ENCODE measurements at regions not wholly inside any gene's neighbourhood (a gene's known extent, or its start where the extent isn't known, plus 50 kb on each side); places are given as distances from the start of the nearest gene placed in this dataset.

DNA sequence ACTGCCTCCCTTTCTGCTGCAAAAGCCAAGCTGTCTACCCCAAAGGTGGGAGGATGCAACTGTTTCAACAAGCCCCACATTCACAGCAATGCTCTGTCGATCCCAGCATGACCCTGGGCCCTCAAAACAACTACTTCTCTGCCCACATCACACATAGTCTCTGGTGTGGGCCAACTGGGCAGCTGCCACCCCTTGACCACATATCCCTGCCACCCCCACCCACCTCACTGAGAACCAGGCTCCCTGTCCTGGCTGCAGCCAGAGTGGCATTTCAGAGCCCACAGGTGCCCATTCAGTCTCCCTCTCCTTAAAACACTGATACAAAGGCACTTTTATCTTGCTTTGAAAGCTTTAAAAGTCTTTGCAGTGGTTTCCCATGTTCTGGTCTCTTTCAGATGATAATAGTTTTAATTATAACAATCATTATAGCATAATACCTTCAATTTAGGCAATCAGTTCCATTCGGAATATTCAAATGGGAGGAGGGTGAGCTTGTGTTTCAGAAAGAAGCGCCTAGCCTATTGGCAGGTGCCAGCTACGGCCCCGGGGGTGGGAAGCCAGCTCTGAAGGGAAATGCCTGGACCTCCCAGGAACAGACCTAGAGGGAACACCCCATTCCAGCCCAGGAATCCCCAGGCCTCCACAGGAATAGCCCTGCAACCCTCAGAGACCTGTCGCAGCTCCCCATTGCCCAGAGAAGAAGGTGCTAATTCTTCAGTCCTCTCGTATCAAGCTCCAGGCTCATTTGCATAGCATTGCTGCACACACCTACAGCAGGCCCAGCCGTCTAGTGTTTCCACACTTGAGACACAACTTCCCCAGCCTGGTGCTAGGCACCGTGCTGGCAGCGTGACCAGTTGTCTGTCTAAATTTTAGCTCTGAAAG is 90.8 kb downstream of the C5orf15 start:
- DNase-seq, result no peak
- peaks cover 36% of the 10 kb centered on the region for H3K4me1 Mint-ChIP-seq (ENCODE audit: low read depth)
- peaks cover 2% of the 10 kb centered on the region for H3K36me3 Mint-ChIP-seq
- H3K9me3 Mint-ChIP-seq, result peaks cover 8% of the 10 kb centered on the region
- POLR2A ChIA-PET, result no interaction called here
- H3K27me3 Mint-ChIP-seq, result peaks cover 2% of the 10 kb centered on the region
- H3K27ac Mint-ChIP-seq, result no peak overlapping the region
- H3K4me3 Mint-ChIP-seq, result no peak overlapping the region
- intact Hi-C loops (cut with micrococcal nuclease), result no loop called here
- CTCF ChIA-PET, result interaction anchor here (1.0 to 3.3 kb wide), 2 partner anchors 8 to 53 kb away, joined by 3 to 18 read pairs; no protein-coding TSS in a partner anchor

GRCh38 chr5:133876266-133876665 is 92.2 kb downstream of the C5orf15 start:
- Mint-ChIP-seq H3K9me3 (peaks cover 8% of the 10 kb centered on the region), H3K27ac (no peak overlapping the region), H3K4me1 (ENCODE audit: low read depth) (peaks cover 38% of the 10 kb centered on the region), H3K36me3 (peaks cover 2% of the 10 kb centered on the region), H3K4me3 (no peak overlapping the region), H3K27me3 (peaks cover 1% of the 10 kb centered on the region)
- ChIA-PET CTCF (no interaction called here), POLR2A (no interaction called here)
- DNase-seq, result no peak
- intact Hi-C loops (cut with micrococcal nuclease), result no loop called here

DNA sequence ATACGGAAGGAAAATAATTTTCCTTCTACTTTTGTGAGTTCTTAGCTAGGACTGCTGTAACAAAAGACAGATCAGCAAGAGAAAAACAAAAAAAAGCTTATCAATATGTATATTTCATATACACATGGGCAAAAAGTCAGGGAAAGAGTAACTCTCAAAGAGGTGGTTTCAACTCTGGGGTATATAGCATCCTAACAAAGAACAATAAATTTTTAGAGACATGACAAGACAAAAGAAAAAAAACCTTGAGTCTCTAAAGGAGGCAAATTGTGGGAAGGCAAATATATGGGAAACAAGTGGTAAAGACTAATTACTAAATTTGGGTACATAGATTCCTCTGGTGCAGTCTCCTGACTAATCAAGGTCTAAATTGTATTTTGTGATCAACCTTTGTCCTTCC is 93.2 kb downstream of the C5orf15 start:
- CTCF ChIA-PET, result no interaction called here
- Mint-ChIP-seq H3K9me3 (peaks cover 8% of the 10 kb centered on the region), H3K27me3 (peaks cover 2% of the 10 kb centered on the region), H3K27ac (peak overlapping the region; percentile 26), H3K4me1 (ENCODE audit: low read depth) (peaks cover 38% of the 10 kb centered on the region), H3K4me3 (no peak overlapping the region), H3K36me3 (peaks cover 2% of the 10 kb centered on the region)
- DNase-seq, result no peak
- POLR2A ChIA-PET, result interaction anchor here (1.1 kb wide), 1 partner anchor 348 kb away, joined by 3 read pairs; no protein-coding TSS in a partner anchor
- intact Hi-C loops (cut with micrococcal nuclease), result loop anchor here (2.0 kb wide), 1 partner anchor 64 kb away; no protein-coding TSS in a partner anchor

- intact Hi-C loops (cut with micrococcal nuclease), result loop anchor here (5.0 kb wide), 2 partner anchors 176 to 761 kb away; no protein-coding TSS in a partner anchor
- POLR2A ChIA-PET, result no interaction called here
- peaks cover 6% of the 10 kb centered on the region for H3K27me3 Mint-ChIP-seq
- H3K27ac Mint-ChIP-seq, result peak overlapping the region; percentile 77
- peak; percentile 27 for DNase-seq
- H3K36me3 Mint-ChIP-seq, result peaks cover 2% of the 10 kb centered on the region
- no peak overlapping the region for H3K4me3 Mint-ChIP-seq
- H3K4me1 Mint-ChIP-seq (ENCODE audit: low read depth), result peaks cover 42% of the 10 kb centered on the region
- H3K9me3 Mint-ChIP-seq, result peaks cover 8% of the 10 kb centered on the region
- CTCF ChIA-PET, result interaction anchor here (1.3 kb wide), 1 partner anchor 71 kb away, joined by 4 read pairs; no protein-coding TSS in a partner anchor
These were observed 95.0 kb downstream of the C5orf15 start for GRCh38 chr5:133873449-133873848.

DNA sequence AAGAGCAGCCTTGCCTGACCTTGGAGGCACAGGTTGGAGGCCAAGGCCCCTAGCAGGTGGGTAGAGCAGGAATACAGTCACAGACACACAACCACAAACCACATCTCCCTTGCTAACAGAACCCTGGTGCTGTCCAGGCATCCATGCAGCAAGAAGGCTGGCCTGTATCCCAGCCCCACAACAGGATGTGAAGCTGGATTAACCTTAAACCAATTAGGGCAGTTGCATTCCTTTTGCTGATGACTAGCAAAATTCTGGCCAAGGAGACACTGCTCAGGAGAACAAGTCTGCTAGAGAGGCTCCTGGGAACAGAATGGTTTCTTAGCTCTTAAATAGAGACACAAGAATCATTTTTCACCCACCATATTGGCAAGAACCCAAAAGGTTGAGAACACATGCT is 97.8 kb downstream of the C5orf15 start:
- DNase-seq, result no peak

GRCh38 chr5:133869519-133870335 is 98.7 kb downstream of the C5orf15 start:
- ChIA-PET POLR2A (interaction anchor here (0.7 to 1.1 kb wide), 2 partner anchors 60 to 576 kb away, joined by 3 read pairs; no protein-coding TSS in a partner anchor), CTCF (interaction anchor here (0.9 to 4.7 kb wide), 28 partner anchors 9 to 759 kb away, joined by 3 to 23 read pairs (median 6); no protein-coding TSS in a partner anchor)
- Mint-ChIP-seq H3K4me1 (ENCODE audit: low read depth) (peaks cover 31% of the 10 kb centered on the region), H3K9me3 (no peaks in the 10 kb centered on the region), H3K27me3 (peaks cover 6% of the 10 kb centered on the region), H3K36me3 (no peaks in the 10 kb centered on the region), H3K27ac (no peak overlapping the region), H3K4me3 (no peak overlapping the region)
- intact Hi-C loops (cut with micrococcal nuclease), result loop anchor here (1.0 to 5.0 kb wide), 6 partner anchors 115 to 757 kb away; no protein-coding TSS in a partner anchor
- DNase-seq, result no peak

More for the DNA sequence above, 97.8 kb downstream of the C5orf15 start:
- Mint-ChIP-seq H3K36me3 (peaks cover 2% of the 10 kb centered on the region), H3K27ac (no peak overlapping the region), H3K27me3 (peaks cover 6% of the 10 kb centered on the region), H3K4me3 (no peak overlapping the region), H3K9me3 (peaks cover 6% of the 10 kb centered on the region), H3K4me1 (ENCODE audit: low read depth) (peaks cover 40% of the 10 kb centered on the region)
- ChIA-PET CTCF (interaction anchor here (1.1 to 4.7 kb wide), 13 partner anchors 8 to 760 kb away, joined by 3 to 23 read pairs (median 8); no protein-coding TSS in a partner anchor), POLR2A (no interaction called here)
- intact Hi-C loops (cut with micrococcal nuclease), result loop anchor here (5.0 kb wide), 2 partner anchors 173 to 758 kb away; no protein-coding TSS in a partner anchor

DNA sequence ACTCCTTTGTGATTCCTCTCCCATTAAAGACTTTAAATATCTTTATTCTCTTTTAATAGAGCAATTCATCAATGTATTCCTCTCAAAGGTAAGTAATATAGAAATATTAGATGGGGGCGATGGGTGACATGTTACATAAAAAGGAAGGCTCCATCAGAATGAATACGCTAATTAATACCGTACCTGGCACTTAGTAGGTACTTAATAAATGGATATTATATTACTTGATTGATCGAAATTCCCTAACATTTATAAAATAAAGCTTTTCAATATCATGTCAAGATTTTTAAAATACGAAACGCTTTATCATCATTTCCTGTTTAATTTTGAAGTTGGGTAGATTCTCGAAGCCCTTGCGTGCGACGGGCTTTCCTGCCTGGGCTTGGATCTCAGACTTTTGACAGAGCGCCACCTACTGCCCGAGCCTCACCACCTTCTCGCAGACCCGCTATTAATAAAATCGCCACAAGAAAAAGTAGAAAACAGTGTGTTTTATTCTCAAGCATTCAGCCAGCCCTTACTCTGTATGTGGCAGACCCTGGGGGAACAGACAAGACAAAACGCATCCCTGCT is 99.4 kb downstream of the C5orf15 start:
- Mint-ChIP-seq H3K27ac (no peak overlapping the region), H3K4me3 (no peak overlapping the region)
- intact Hi-C loops (cut with micrococcal nuclease), result loop anchor here (1.0 to 5.0 kb wide), 4 partner anchors 114 to 447 kb away; no protein-coding TSS in a partner anchor

DNA sequence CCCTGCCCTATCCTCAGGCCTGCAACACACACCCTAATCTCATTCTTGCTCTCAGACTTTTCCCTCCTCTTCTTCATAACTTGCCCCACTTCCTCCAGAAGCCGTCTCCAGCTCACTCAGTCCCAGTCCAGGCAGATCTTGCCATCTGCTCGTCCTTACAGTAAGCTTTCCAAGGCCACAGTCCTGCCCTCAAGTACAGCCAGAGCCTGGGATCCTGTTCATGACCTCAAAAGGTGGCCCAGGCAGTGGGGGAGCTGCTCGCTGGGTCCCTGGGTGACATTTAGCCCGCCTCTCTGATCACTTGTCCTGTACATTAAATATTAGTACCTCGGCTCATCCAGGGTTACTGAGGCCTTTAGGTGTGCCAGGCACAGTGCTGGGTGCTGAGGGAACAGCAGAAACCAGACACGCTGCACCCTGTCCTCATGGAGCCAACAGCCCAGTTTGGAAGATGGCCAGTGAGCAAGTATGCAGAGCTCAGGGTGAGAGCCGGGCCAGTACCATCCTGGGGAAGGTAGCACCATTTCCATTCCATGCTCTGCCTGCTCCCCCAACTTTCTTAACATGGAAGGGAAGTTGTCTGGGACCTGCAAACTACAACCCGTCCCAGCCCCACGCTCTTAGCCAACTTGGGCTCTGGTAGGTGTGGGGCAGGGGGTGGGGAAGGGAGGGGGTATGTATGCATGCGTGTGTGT is 100.4 kb downstream of the C5orf15 start:
- intact Hi-C loops (cut with micrococcal nuclease), result loop anchor here (2.0 to 5.0 kb wide), 2 partner anchors 113 to 446 kb away; no protein-coding TSS in a partner anchor
- Mint-ChIP-seq H3K27me3 (peaks cover 6% of the 10 kb centered on the region), H3K9me3 (no peaks in the 10 kb centered on the region), H3K4me1 (ENCODE audit: low read depth) (peaks cover 14% of the 10 kb centered on the region), H3K4me3 (no peak overlapping the region), H3K36me3 (no peaks in the 10 kb centered on the region), H3K27ac (no peak overlapping the region)
- ChIA-PET POLR2A (no interaction called here), CTCF (interaction anchor here (1.0 to 4.7 kb wide), 8 partner anchors 8 to 755 kb away, joined by 3 to 23 read pairs (median 10); no protein-coding TSS in a partner anchor)
- no peak for DNase-seq

More for the DNA sequence above, 99.4 kb downstream of the C5orf15 start:
- Mint-ChIP-seq H3K9me3 (no peaks in the 10 kb centered on the region), H3K4me1 (ENCODE audit: low read depth) (peaks cover 24% of the 10 kb centered on the region), H3K27me3 (peaks cover 6% of the 10 kb centered on the region), H3K36me3 (no peaks in the 10 kb centered on the region)
- peak; percentile 88 for DNase-seq
- ChIA-PET CTCF (interaction anchor here (0.8 to 4.7 kb wide), 29 partner anchors 9 to 758 kb away, joined by 3 to 23 read pairs (median 5); no protein-coding TSS in a partner anchor), POLR2A (interaction anchor here (0.6 to 1.1 kb wide), 3 partner anchors 61 to 577 kb away, joined by 3 read pairs; no protein-coding TSS in a partner anchor)

DNA sequence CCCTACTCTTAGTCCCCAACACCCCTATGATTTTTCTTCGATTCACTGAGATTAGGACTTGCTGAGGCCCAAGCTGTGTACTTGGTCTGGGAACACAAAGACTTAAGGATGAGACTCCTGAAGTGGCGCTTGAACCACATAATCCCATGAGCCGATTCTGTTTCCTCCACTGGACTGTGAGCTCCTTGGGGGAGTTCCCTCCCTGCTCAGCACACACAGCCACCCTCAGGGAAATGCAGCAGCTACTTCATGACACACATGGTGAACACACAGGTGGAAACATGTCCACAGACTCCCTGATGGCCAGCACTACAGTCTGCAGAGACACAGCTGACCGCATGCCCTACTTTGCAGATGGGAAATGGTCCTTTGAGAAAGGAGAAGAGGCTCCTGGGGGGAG is 101.1 kb downstream of the C5orf15 start:
- ChIA-PET POLR2A (no interaction called here), CTCF (interaction anchor here (3.6 to 4.7 kb wide), 2 partner anchors 113 to 314 kb away, joined by 15 to 23 read pairs; no protein-coding TSS in a partner anchor)
- DNase-seq, result no peak

GRCh38 chr5:133866903-133867245 is 101.6 kb downstream of the C5orf15 start:
- Mint-ChIP-seq H3K4me1 (ENCODE audit: low read depth) (peaks cover 7% of the 10 kb centered on the region), H3K36me3 (no peaks in the 10 kb centered on the region), H3K9me3 (no peaks in the 10 kb centered on the region), H3K27ac (no peak overlapping the region), H3K27me3 (peaks cover 5% of the 10 kb centered on the region), H3K4me3 (no peak overlapping the region)
- POLR2A ChIA-PET, result no interaction called here
- no peak for DNase-seq
- intact Hi-C loops (cut with micrococcal nuclease), result loop anchor here (5.0 kb wide), 1 partner anchor 445 kb away; no protein-coding TSS in a partner anchor
- CTCF ChIA-PET, result interaction anchor here (3.6 kb wide), 1 partner anchor 314 kb away, joined by 15 read pairs; no protein-coding TSS in a partner anchor

More for the DNA sequence above, 101.1 kb downstream of the C5orf15 start:
- Mint-ChIP-seq H3K36me3 (no peaks in the 10 kb centered on the region), H3K27me3 (peaks cover 5% of the 10 kb centered on the region), H3K27ac (no peak overlapping the region), H3K9me3 (no peaks in the 10 kb centered on the region), H3K4me3 (no peak overlapping the region), H3K4me1 (ENCODE audit: low read depth) (peaks cover 7% of the 10 kb centered on the region)
- intact Hi-C loops (cut with micrococcal nuclease), result loop anchor here (5.0 kb wide), 1 partner anchor 445 kb away; no protein-coding TSS in a partner anchor

Measured in activated CD4-positive, alpha-beta memory T cell treated with anti-CD3 and anti-CD28 coated beads for 36 hours (primary cell).